Liver (tissue), 3 donors: ENCODE measurements at regions not wholly inside any gene's neighbourhood (a gene's known extent, or its start where the extent isn't known, plus 50 kb on each side); places are given as distances from the start of the nearest gene placed in this dataset.

Source experiments
- CTCF ChIP-seq: fragments of 150-350 bp; IDR thresholded peaks from 2 replicates; pipeline ENCODE4 v1.5.1; 2017; ENCODE audit warnings: improper control_type of control experiment, low read depth, low read length; ENCODE audit not compliant: missing input control
- EGR1 ChIP-seq, 2 donors: IDR thresholded peaks; 2 replicates each; pipeline ENCODE4 v1.6.1; 2016 to 2018; ENCODE audit warnings: antibody characterized with exemption in 2 of 2, low read depth in 2 of 2
- GABPA ChIP-seq, 2 donors: IDR thresholded peaks in 1 of 2; conservative IDR thresholded peaks in 1 of 2; 2 replicates each; pipeline ENCODE4 v1.6.1; 2016; ENCODE audit warnings: antibody characterized with exemption in 2 of 2, mild to moderate bottlenecking in 1 of 2, moderate library complexity in 1 of 2
- HNF4G ChIP-seq: IDR thresholded peaks from 2 replicates; pipeline ENCODE4 v1.6.1; 2016; ENCODE audit warnings: antibody characterized with exemption
- JUND ChIP-seq, 2 donors: IDR thresholded peaks; 2 replicates each; pipeline ENCODE4 v1.6.1; 2016; ENCODE audit warnings: antibody characterized with exemption in 2 of 2
- MAX ChIP-seq: IDR thresholded peaks from 2 replicates; pipeline ENCODE4 v1.6.1; 2016; ENCODE audit warnings: antibody characterized with exemption
- RAD21 ChIP-seq, 2 donors: IDR thresholded peaks; 2 replicates each; pipeline ENCODE4 v1.6.1; 2016; ENCODE audit warnings: antibody characterized with exemption in 2 of 2, mild to moderate bottlenecking in 2 of 2
- REST ChIP-seq: IDR thresholded peaks from 2 replicates; pipeline ENCODE4 v1.6.1; 2016; ENCODE audit warnings: antibody characterized with exemption, mild to moderate bottlenecking
- SP1 ChIP-seq: IDR thresholded peaks from 2 replicates; pipeline ENCODE4 v1.6.1; 2018; ENCODE audit warnings: antibody characterized with exemption, mild to moderate bottlenecking
- TAF1 ChIP-seq: conservative IDR thresholded peaks from 2 replicates; pipeline ENCODE4 v1.6.1; 2016; ENCODE audit warnings: antibody characterized with exemption, mild to moderate bottlenecking
- YY1 ChIP-seq: IDR thresholded peaks from 2 replicates; pipeline ENCODE4 v1.6.1; 2016; ENCODE audit warnings: antibody characterized with exemption, mild to moderate bottlenecking
- donor health status: healthy.
- donor health status: healthy.

- no peak for TF ChIP-seq CTCF
- no peak for TF ChIP-seq TAF1
- TF ChIP-seq SP1: no peak
- no peak for TF ChIP-seq REST
- TF ChIP-seq GABPA (IDR thresholded peaks at IDR 0.05 in 1 of 2, conservative IDR thresholded peaks at IDR 0.05 in 1 of 2): no peak
- no peak for TF ChIP-seq YY1
- TF ChIP-seq RAD21 (IDR thresholded peaks at IDR 0.05): no peak
- TF ChIP-seq MAX: no peak
- TF ChIP-seq HNF4G: no peak
- no peak for TF ChIP-seq EGR1 (IDR thresholded peaks at IDR 0.05; ENCODE audit: low read depth in 2 of 2)
- TF ChIP-seq JUND (IDR thresholded peaks at IDR 0.05): no peak
Measured at GRCh38 chr4:121555315-121556107, 141.3 kb downstream of the ANXA5 start.
